GM12878 (cell line): ENCODE measurements at regions not wholly inside any gene's neighbourhood (a gene's known extent, or its start where the extent isn't known, plus 50 kb on each side); places are given as distances from the start of the nearest gene placed in this dataset.

Experiments
- ATAC-seq: fragments of 200-7000 bp; cut with Tn5 transposase; 3 replicates; pipeline ENCODE4 v1.9.1; 2020; ENCODE audit warnings: mild to moderate bottlenecking, moderate library complexity
- BruUV-seq: library from RNA; stranded (reverse); fragments of 400-500 nt; replicated peaks from 2 replicates; lab custom pipeline; 2021; lab: Mats Ljungman, UMichigan
- CTCF ChIA-PET: fragments of 300-600 bp; sonication (Branson Sonifier 250); formaldehyde crosslinking; extraction: SDS; loops from one replicate; lab custom pipeline; 2021; ENCODE audit warnings: inconsistent platforms; lab: Yijun Ruan, JAX
- POLR2A ChIA-PET: fragments of 350-600 bp; formaldehyde crosslinking; extraction: SDS; loops from one replicate; lab custom pipeline; 2021; ENCODE audit warnings: inconsistent platforms; lab: Charles Lee
- RAD21 ChIA-PET: fragments of 300-600 bp; sonication (Branson Sonifier 250); formaldehyde crosslinking; loops from one replicate; lab custom pipeline; 2023; ENCODE audit warnings: antibody characterized with exemption; ENCODE audit not compliant: unreplicated experiment; lab: Charles Lee
- SMC1A ChIA-PET: fragments of 300-600 bp; sonication (Branson Sonifier 250); formaldehyde crosslinking; loops from one replicate; lab custom pipeline; 2023; ENCODE audit not compliant: unreplicated experiment, uncharacterized antibody; lab: Charles Lee
- DNase-seq: peaks from one replicate; pipeline ENCODE4 v3.0.0-alpha.2; 2011; ENCODE audit warnings: low read depth, low spot score
- FAIRE-seq: peaks from 3 replicates; lab custom pipeline; 2011; peaks lifted over from hg19 to GRCh38; lab: Jason Lieb, UNC
- H2AFZ ChIP-seq: 2 replicates; pipeline ENCODE4 v1.6.0; 2011; ENCODE audit warnings: low read depth, low read length, control low read depth; ENCODE audit not compliant: control insufficient read depth
- H3K27ac ChIP-seq: 2 replicates; pipeline ENCODE4 v1.5.1; 2011; ENCODE audit warnings: control low read depth; ENCODE audit not compliant: control insufficient read depth, insufficient read depth
- H3K27me3 ChIP-seq, 2 experiments: replicated peaks in 1 of 2; 2 replicates each; pipeline versions ENCODE4 v1.6.0 to v1.6.1; 2011; ENCODE audit warnings: low read length in 1 of 2; ENCODE audit not compliant: control insufficient read depth in 2 of 2, insufficient read depth in 2 of 2
- H3K36me3 ChIP-seq, 2 experiments: 2 replicates each; pipeline ENCODE4 v1.5.1; 2011; ENCODE audit warnings: low read length in 1 of 2; ENCODE audit not compliant: control insufficient read depth in 2 of 2, insufficient read depth in 2 of 2
- H3K4me1 ChIP-seq: 2 replicates; pipeline ENCODE4 v1.6.1; 2011; ENCODE audit warnings: mild to moderate bottlenecking, low read length, moderate library complexity, mixed read lengths; ENCODE audit not compliant: control insufficient read depth, insufficient read depth
- H3K4me2 ChIP-seq: 2 replicates; pipeline ENCODE4 v1.6.0; 2011; ENCODE audit warnings: control low read depth; ENCODE audit not compliant: control insufficient read depth, insufficient read depth
- H3K4me3 ChIP-seq: fragments of 200-600 bp; sonication (generic); 2 replicates; pipeline ENCODE4 v1.5.1; 2016
- H3K79me2 ChIP-seq: 2 replicates; pipeline ENCODE4 v1.6.0; 2011; ENCODE audit warnings: low read length; ENCODE audit not compliant: control insufficient read depth, insufficient read depth
- H3K9ac ChIP-seq: 2 replicates; pipeline ENCODE4 v1.8.0; 2011; ENCODE audit warnings: low read length, control low read depth, mixed read lengths; ENCODE audit not compliant: control insufficient read depth, insufficient read depth
- H3K9me3 ChIP-seq: replicated peaks from 3 replicates; pipeline ENCODE4 v1.5.1; 2011; ENCODE audit warnings: mild to moderate bottlenecking, low read length; ENCODE audit not compliant: control insufficient read depth, insufficient read depth
- H4K20me1 ChIP-seq: 2 replicates; pipeline ENCODE4 v1.6.0; 2011; ENCODE audit not compliant: control insufficient read depth, insufficient read depth
- CBX5 ChIP-seq: sonication (generic); IDR thresholded peaks from 2 replicates; pipeline ENCODE4 v1.6.1; 2016; ENCODE audit warnings: low read depth, moderate library complexity, mild to moderate bottlenecking, inconsistent platforms
- CEBPB ChIP-seq, 2 experiments: fragments of 150-350 bp in 1 of 2; IDR thresholded peaks; 2 replicates each; pipeline ENCODE4 v1.6.1; 2012 to 2014; ENCODE audit warnings: low read depth in 2 of 2, low read length in 2 of 2, borderline replicate concordance in 1 of 2, inconsistent platforms in 1 of 2
- EP300 ChIP-seq, 2 experiments: fragments of 150-350 bp in 1 of 2; IDR thresholded peaks; 2 replicates each; pipeline ENCODE4 v1.6.1; 2011 to 2012; ENCODE audit warnings: low read depth in 2 of 2, low read length in 2 of 2, borderline replicate concordance in 1 of 2, improper control_type of control experiment in 1 of 2, inconsistent platforms in 1 of 2; ENCODE audit not compliant: control insufficient read depth in 1 of 2
- HCFC1 ChIP-seq: fragments of 150-350 bp; IDR thresholded peaks from 2 replicates; pipeline ENCODE4 v1.6.1; 2014; ENCODE audit warnings: low read length
- KLF5 ChIP-seq: fragments of 450-650 bp; IDR thresholded peaks from 2 replicates; pipeline ENCODE4 v1.6.1; 2014; ENCODE audit warnings: mild to moderate bottlenecking; ENCODE audit not compliant: partially characterized antibody
- MTA2 ChIP-seq: fragments of 450-650 bp; IDR thresholded peaks from 2 replicates; pipeline ENCODE4 v1.6.1; 2016; ENCODE audit warnings: low read depth, mild to moderate bottlenecking, moderate library complexity
- NR2C2 ChIP-seq: IDR thresholded peaks from 2 replicates; pipeline ENCODE4 v1.6.1; 2011; ENCODE audit warnings: borderline replicate concordance, low read depth; ENCODE audit not compliant: control insufficient read depth, insufficient read length
- NRF1 ChIP-seq: conservative IDR thresholded peaks from 2 replicates; pipeline ENCODE4 v1.6.1; 2011; ENCODE audit warnings: mild to moderate bottlenecking, low read depth, low read length, improper control_type of control experiment
- PBX3 ChIP-seq: IDR thresholded peaks from 2 replicates; pipeline ENCODE4 v1.6.1; 2011; ENCODE audit warnings: mild to moderate bottlenecking, low read depth, low read length, moderate library complexity; ENCODE audit not compliant: insufficient replicate concordance
- PML ChIP-seq: IDR thresholded peaks from 2 replicates; pipeline ENCODE4 v1.6.1; 2012; ENCODE audit warnings: low read length, inconsistent platforms
- RAD51 ChIP-seq: fragments of 450-650 bp; IDR thresholded peaks from 2 replicates; pipeline ENCODE4 v1.6.1; 2016; ENCODE audit warnings: moderate library complexity, mild to moderate bottlenecking, inconsistent platforms
- RB1 ChIP-seq: fragments of 450-650 bp; formaldehyde crosslinking; IDR thresholded peaks from 2 replicates; pipeline ENCODE4 v1.6.1; 2017; ENCODE audit warnings: mild to moderate bottlenecking, borderline replicate concordance
- SIN3A ChIP-seq: IDR thresholded peaks from 2 replicates; pipeline ENCODE4 v1.6.1; 2012; ENCODE audit warnings: low read depth, low read length, improper control_type of control experiment
- SP1 ChIP-seq: IDR thresholded peaks from one replicate; pipeline ENCODE4 v1.6.1; 2011; ENCODE audit warnings: low read depth, low read length
- SPI1 ChIP-seq: IDR thresholded peaks from 2 replicates; pipeline ENCODE4 v1.6.1; 2011; ENCODE audit warnings: low read depth, mild to moderate bottlenecking, low read length, moderate library complexity, borderline replicate concordance; ENCODE audit not compliant: insufficient read depth
- SRF ChIP-seq, 2 experiments: IDR thresholded peaks; 2 replicates each; pipeline ENCODE4 v1.6.1; 2011; ENCODE audit warnings: low read depth in 2 of 2, low read length in 2 of 2, mild to moderate bottlenecking in 1 of 2, moderate library complexity in 1 of 2
- WGBS: methylation state at CpG from one replicate; pipeline ENCODE4 v1.1.6; 2016; ENCODE audit warnings: low lambda C conversion rate; ENCODE audit not compliant: insufficient replicate concordance, insufficient coverage; ENCODE audit errors: missing lambda C conversion rate; 5-methylcytosine and 5-hydroxymethylcytosine counted together
- in situ Hi-C: fragments of 300-500 bp; cut with MboI; formaldehyde crosslinking; loops from 9 replicates; pipeline ENCODE4 v1.14.3; 2018; ENCODE audit warnings: mixed read lengths
- intact Hi-C: fragments of 100-400 bp; cut with micrococcal nuclease; formaldehyde crosslinking; loops from one replicate; pipeline ENCODE4 v1.14.2; 2022; ENCODE audit not compliant: unreplicated experiment
- TF ChIP-seq, protein P1 (sequence below): fragments of 450-650 bp; IDR thresholded peaks from 2 replicates; pipeline ENCODE4 v1.6.1; 2017; ENCODE audit warnings: borderline replicate concordance

DNA sequence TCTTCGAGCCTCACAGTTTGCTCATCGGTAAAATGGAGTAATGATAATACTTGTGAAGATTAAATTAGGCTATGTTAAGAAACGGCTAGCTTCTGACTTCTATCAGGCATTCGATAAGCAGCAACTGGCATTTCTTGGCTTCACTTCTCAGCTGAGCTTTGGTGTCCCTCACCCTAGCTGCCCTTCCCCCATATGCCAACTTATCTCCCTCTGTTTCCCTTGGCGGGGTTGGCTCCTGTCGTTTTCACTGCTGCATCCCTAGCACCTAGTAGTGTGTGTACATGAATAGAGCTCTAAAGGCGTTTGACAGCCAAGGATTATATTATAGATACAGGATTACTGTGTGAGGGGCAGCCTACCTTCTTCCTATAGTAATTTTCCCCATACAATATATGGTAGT is 97.5 kb downstream of the TNFSF11 start:
- POLR2A ChIA-PET: no interaction called here
- no peaks in the 10 kb centered on the region for H3K36me3 ChIP-seq
- no peaks in the 10 kb centered on the region for H3K4me1 ChIP-seq
- RAD21 ChIA-PET: no interaction called here
- H3K27me3 ChIP-seq: no peaks in the 10 kb centered on the region; a peak in 1 of 4 replicates
- FAIRE-seq (no peak), DNase-seq (no peak), ATAC-seq (no peak)
- intact Hi-C loops (no loop called here), in situ Hi-C loops (no loop called here)
- TF ChIP-seq SIN3A (no peak), NR2C2 (no peak), PML (no peak), CBX5 (no peak), HCFC1 (no peak), SPI1 (no peak)
- TF ChIP-seq, protein P1, sequence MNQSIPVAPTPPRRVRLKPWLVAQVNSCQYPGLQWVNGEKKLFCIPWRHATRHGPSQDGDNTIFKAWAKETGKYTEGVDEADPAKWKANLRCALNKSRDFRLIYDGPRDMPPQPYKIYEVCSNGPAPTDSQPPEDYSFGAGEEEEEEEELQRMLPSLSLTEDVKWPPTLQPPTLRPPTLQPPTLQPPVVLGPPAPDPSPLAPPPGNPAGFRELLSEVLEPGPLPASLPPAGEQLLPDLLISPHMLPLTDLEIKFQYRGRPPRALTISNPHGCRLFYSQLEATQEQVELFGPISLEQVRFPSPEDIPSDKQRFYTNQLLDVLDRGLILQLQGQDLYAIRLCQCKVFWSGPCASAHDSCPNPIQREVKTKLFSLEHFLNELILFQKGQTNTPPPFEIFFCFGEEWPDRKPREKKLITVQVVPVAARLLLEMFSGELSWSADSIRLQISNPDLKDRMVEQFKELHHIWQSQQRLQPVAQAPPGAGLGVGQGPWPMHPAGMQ: no peak
- no peaks in the 10 kb centered on the region for H3K79me2 ChIP-seq
- CTCF ChIA-PET: no interaction called here
- BruUV-seq: no TSS peak
- H4K20me1 ChIP-seq: no peaks in the 10 kb centered on the region
- no peak overlapping the region for H3K27ac ChIP-seq
- no peak overlapping the region for H3K4me2 ChIP-seq
- H3K9ac ChIP-seq: no peak overlapping the region
- H2AFZ ChIP-seq: no peak overlapping the region
- no peaks in the 10 kb centered on the region; the same call in 2 of the 3 replicates for H3K9me3 ChIP-seq
- H3K4me3 ChIP-seq: no peak overlapping the region
- SMC1A ChIA-PET: no interaction called here
- WGBS: 57% methylated on average over 7 of the region's 7 CpGs

- Histone ChIP-seq H3K27me3 (no peaks in the 10 kb centered on the region; a peak in 1 of 4 replicates), H3K4me3 (no peak overlapping the region), H3K4me1 (no peaks in the 10 kb centered on the region), H4K20me1 (no peaks in the 10 kb centered on the region), H3K9me3 (no peaks in the 10 kb centered on the region; the same call in 2 of the 3 replicates), H2AFZ (no peak overlapping the region), H3K79me2 (no peaks in the 10 kb centered on the region), H3K27ac (no peak overlapping the region), H3K9ac (no peak overlapping the region), H3K36me3 (no peaks in the 10 kb centered on the region), H3K4me2 (no peak overlapping the region)
- BruUV-seq: no TSS peak
- intact Hi-C loops: no loop called here
- 9% methylated on average over 2 of the region's 2 CpGs for WGBS
- POLR2A ChIA-PET: no interaction called here
- in situ Hi-C loops: no loop called here
- SMC1A ChIA-PET: interaction anchor here (0.8 to 1.1 kb wide), 3 partner anchors 12 to 22 kb away, joined by 3 read pairs; no protein-coding TSS in a partner anchor
- ATAC-seq (no peak), FAIRE-seq (no peak), DNase-seq (no peak)
- CTCF ChIA-PET: no interaction called here
- RAD21 ChIA-PET: interaction anchor here (0.7 kb wide), 1 partner anchor 203 kb away, joined by 3 read pairs; no protein-coding TSS in a partner anchor
- no peak for TF ChIP-seq SP1
- TF ChIP-seq SRF (IDR thresholded peaks at IDR 0.05; ENCODE audit: low read depth in 2 of 2, low read length in 2 of 2): no peak
- no peak for TF ChIP-seq RB1
- TF ChIP-seq PBX3: no peak
- TF ChIP-seq MTA2: no peak
- TF ChIP-seq NRF1: no peak
- no peak for TF ChIP-seq RAD51
- TF ChIP-seq KLF5: no peak
- TF ChIP-seq EP300 (IDR thresholded peaks at IDR 0.05; ENCODE audit: borderline replicate concordance in 1 of 2, control insufficient read depth in 1 of 2, low read depth in 2 of 2, low read length in 2 of 2): no peak
- no peak for TF ChIP-seq CEBPB (IDR thresholded peaks at IDR 0.05; ENCODE audit: borderline replicate concordance in 1 of 2, low read depth in 2 of 2, low read length in 2 of 2)
Observed at GRCh38 chr13:42673677-42674076, 99.7 kb downstream of the TNFSF11 start.
